Brain microvascular endothelial cell (primary cell): ENCODE measurements at regions not wholly inside any gene's neighbourhood (a gene's known extent, or its start where the extent isn't known, plus 50 kb on each side); places are given as distances from the start of the nearest gene placed in this dataset.

ENCODE experiments used
- DNase-seq: peaks from one replicate; pipeline ENCODE4 v3.0.0-alpha.2; 2020
- H3K27ac ChIP-seq: fragments of 250-450 bp; sonication (Bioruptor Pico); 2 replicates; pipeline ENCODE4 v1.5.1; 2020; ENCODE audit warnings: mild to moderate bottlenecking, moderate library complexity
- H3K27me3 ChIP-seq: fragments of 250-450 bp; sonication (Bioruptor Pico); replicated peaks from 2 replicates; pipeline ENCODE4 v1.5.1; 2020; ENCODE audit warnings: mild to moderate bottlenecking
- H3K36me3 ChIP-seq: fragments of 250-450 bp; sonication (Bioruptor Pico); replicated peaks from 2 replicates; pipeline ENCODE4 v1.5.1; 2020; ENCODE audit warnings: mild to moderate bottlenecking
- H3K4me3 ChIP-seq: 2 replicates; pipeline ENCODE4 v1.5.1; 2011; ENCODE audit warnings: low read depth, mild to moderate bottlenecking, control low read depth, low read length, moderate library complexity
- in situ Hi-C: cut with HindIII; loops from 2 replicates; pipeline ENCODE4 v1.10.0; 2017; ENCODE audit warnings: low sequenced_read_pairs, low pct_ligation_motif_present
- TF ChIP-seq, protein P1 (sequence below): IDR thresholded peaks from 2 replicates; pipeline ENCODE4 v1.5.1; 2011; ENCODE audit warnings: low read depth, mild to moderate bottlenecking, moderate library complexity, low read length, control low read depth, inconsistent platforms; ENCODE audit errors: missing control alignments

GRCh38 chr1:36697836-36698605, 215.3 kb upstream of the CSF3R start:
- H3K27me3 ChIP-seq: no peaks in the 10 kb centered on the region
- no peak overlapping the region for H3K4me3 ChIP-seq
- DNase-seq: no peak
- H3K27ac ChIP-seq: no peak overlapping the region
- in situ Hi-C loops: no loop called here
- TF ChIP-seq, protein P1, sequence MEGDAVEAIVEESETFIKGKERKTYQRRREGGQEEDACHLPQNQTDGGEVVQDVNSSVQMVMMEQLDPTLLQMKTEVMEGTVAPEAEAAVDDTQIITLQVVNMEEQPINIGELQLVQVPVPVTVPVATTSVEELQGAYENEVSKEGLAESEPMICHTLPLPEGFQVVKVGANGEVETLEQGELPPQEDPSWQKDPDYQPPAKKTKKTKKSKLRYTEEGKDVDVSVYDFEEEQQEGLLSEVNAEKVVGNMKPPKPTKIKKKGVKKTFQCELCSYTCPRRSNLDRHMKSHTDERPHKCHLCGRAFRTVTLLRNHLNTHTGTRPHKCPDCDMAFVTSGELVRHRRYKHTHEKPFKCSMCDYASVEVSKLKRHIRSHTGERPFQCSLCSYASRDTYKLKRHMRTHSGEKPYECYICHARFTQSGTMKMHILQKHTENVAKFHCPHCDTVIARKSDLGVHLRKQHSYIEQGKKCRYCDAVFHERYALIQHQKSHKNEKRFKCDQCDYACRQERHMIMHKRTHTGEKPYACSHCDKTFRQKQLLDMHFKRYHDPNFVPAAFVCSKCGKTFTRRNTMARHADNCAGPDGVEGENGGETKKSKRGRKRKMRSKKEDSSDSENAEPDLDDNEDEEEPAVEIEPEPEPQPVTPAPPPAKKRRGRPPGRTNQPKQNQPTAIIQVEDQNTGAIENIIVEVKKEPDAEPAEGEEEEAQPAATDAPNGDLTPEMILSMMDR: no peak
- no peaks in the 10 kb centered on the region for H3K36me3 ChIP-seq

- no peak for DNase-seq
- no peak overlapping the region for H3K4me3 ChIP-seq
- no peaks in the 10 kb centered on the region for H3K36me3 ChIP-seq
- no peak overlapping the region for H3K27ac ChIP-seq
- in situ Hi-C loops: no loop called here
- no peaks in the 10 kb centered on the region for H3K27me3 ChIP-seq
- TF ChIP-seq, protein P1: no peak
These were observed 213.7 kb upstream of the CSF3R start for GRCh38 chr1:36696261-36696940.

GRCh38 chr1:36693603-36694002, 210.9 kb upstream of the CSF3R start:
- in situ Hi-C loops: no loop called here
- Histone ChIP-seq H3K27me3 (no peaks in the 10 kb centered on the region), H3K4me3 (no peak overlapping the region), H3K36me3 (no peaks in the 10 kb centered on the region), H3K27ac (no peak overlapping the region)
- no peak for DNase-seq
- TF ChIP-seq, protein P1: no peak

GRCh38 chr1:36693161-36693525, 210.4 kb upstream of the CSF3R start:
- in situ Hi-C loops: no loop called here
- TF ChIP-seq, protein P1: no peak
- H3K27ac ChIP-seq: no peak overlapping the region
- no peaks in the 10 kb centered on the region for H3K36me3 ChIP-seq
- DNase-seq: no peak
- no peaks in the 10 kb centered on the region for H3K27me3 ChIP-seq
- H3K4me3 ChIP-seq: no peak overlapping the region

DNA sequence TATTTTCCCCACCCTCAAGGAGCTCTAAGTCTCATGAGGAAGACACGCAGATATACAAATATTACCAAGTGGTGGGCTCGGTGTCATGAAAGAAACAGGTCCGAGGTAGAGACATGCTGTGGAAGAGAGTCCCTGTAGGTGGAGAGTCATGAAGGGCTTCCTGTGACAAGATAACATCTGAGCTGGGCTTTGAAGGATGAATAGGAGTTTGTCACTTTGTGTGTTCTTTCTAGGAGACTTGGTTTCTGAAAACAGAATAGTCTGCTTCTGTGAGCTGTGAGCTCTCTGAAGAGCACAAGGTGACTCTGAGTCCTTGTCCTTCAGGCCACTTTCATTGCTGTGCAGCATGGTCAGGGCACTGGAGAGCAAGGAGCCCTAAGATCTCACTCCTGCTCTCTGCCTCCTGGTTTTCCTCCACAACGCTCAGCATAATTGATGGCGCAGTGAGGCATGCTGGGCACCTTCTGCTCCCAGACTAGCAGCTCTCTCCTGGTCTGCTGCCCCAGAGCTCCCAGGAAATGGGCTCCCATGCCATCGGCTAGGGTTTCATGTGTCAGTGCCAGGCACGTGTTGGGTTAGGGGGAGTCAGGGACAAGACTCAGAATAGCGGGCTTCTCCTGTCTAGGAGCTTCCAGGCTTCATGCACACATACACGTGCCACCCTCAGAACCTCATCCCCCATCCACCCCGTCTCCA, 209.9 kb upstream of the CSF3R start:
- in situ Hi-C loops: no loop called here
- no peak overlapping the region for H3K4me3 ChIP-seq
- TF ChIP-seq, protein P1: no peak
- no peak overlapping the region for H3K27ac ChIP-seq
- no peaks in the 10 kb centered on the region for H3K27me3 ChIP-seq
- no peaks in the 10 kb centered on the region for H3K36me3 ChIP-seq
- DNase-seq: no peak
